Esophagus squamous epithelium (tissue), 5 donors: ENCODE measurements at regions not wholly inside any gene's neighbourhood (a gene's known extent, or its start where the extent isn't known, plus 50 kb on each side); places are given as distances from the start of the nearest gene placed in this dataset.

Source experiments
- DNase-seq: peaks from one replicate; lab custom pipeline; 2025; lab: John Stamatoyannopoulos, UW
- H3K27ac ChIP-seq, 4 donors: fragments of 200-600 bp; sonication (generic); one replicate each; pipeline ENCODE4 v1.5.1; 2016 to 2019; ENCODE audit warnings: mild to moderate bottlenecking in 1 of 4
- H3K27me3 ChIP-seq, 4 donors: fragments of 200-600 bp; sonication (generic); 1 replicate in 3 of 4; 2 replicates in 1 of 4; pipeline versions ENCODE4 v1.5.1 to v1.6.0; 2017 to 2021; ENCODE audit warnings: antibody characterized with exemption in 1 of 4
- H3K36me3 ChIP-seq, 3 donors: fragments of 200-600 bp; sonication (generic); one replicate each; pipeline ENCODE4 v1.5.1; 2016 to 2019
- H3K4me1 ChIP-seq, 3 donors: fragments of 200-600 bp; sonication (generic); one replicate each; pipeline ENCODE4 v1.5.1; 2017 to 2019
- H3K4me3 ChIP-seq, 4 donors: fragments of 200-600 bp; sonication (generic); 1 replicate in 3 of 4; 2 replicates in 1 of 4; pipeline ENCODE4 v1.5.1; 2016 to 2019; ENCODE audit warnings: mild to moderate bottlenecking in 2 of 4, moderate library complexity in 1 of 4
- H3K9me3 ChIP-seq, 3 donors: fragments of 200-600 bp; sonication (generic); one replicate each; pipeline ENCODE4 v1.5.1; 2016 to 2019
- POLR2A ChIP-seq, 4 donors: fragments of 450-650 bp; IDR thresholded peaks; one replicate each; pipeline ENCODE4 v1.6.1; 2017; ENCODE audit warnings: antibody characterized with exemption in 4 of 4, mild to moderate bottlenecking in 4 of 4, moderate library complexity in 3 of 4
- WGBS, 2 donors: methylation state at CpG; one replicate each; pipeline ENCODE4 v1.1.5; 2018; 5-methylcytosine and 5-hydroxymethylcytosine counted together
- intact Hi-C: fragments of 100-400 bp; cut with DNase I; formaldehyde crosslinking; loops from one replicate; pipeline ENCODE4 v1.15.0; 2022
- TF ChIP-seq, protein P1 (sequence below), 6 experiments: fragments of 450-650 bp in 4 of 6; fragments of 200-600 bp in 2 of 6; sonication (generic) in 2 of 6; IDR thresholded peaks; one replicate each; pipeline ENCODE4 v1.5.1; 2016 to 2019; ENCODE audit warnings: antibody characterized with exemption in 6 of 6, mild to moderate bottlenecking in 4 of 6, moderate library complexity in 4 of 6
- donor health status: DM: yes; HTN: yes; CAD: no.

DNA sequence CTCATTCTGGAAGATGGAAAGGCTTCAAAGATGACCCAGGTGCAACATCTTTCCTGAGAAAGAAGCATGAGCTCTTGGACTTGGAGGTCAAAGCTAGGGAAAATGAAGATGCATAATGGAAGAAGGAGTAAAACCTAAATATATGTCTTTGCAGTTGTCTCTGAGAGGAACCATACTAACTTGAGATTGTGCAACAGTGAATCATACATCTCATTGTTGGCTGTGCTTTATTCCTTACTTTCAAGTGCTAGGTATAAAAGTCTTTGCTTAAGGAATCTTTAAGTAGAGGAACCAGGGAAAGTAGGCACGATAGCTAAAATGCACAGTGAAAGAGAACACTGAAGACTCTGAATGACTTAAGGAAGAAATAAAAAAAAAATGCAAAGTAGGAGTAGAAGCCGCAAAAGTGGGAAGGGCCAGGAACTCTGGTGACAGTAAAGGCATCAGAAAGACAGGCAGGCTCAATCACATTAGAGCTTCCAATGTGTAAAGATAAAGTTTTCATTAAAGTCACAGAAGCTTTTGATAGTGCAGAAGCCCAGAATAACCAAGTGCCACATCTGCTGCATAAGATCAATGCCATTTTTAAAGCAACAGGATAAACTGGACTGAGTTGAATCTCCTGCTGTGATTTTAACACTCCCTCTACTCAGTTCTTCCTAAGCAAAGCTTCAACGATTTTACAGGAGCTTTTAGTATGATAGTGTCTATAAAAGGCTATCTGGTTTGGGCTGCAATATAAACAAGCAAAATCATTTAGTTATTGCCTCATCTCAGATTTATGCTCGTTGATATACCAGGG, 432.3 kb upstream of the EDIL3 start:
- Histone ChIP-seq H3K4me3 (no peak overlapping the region), H3K4me1 (no peaks in the 10 kb centered on the region), H3K27me3 (no peaks in the 10 kb centered on the region), H3K36me3 (no peaks in the 10 kb centered on the region), H3K9me3 (no peaks in the 10 kb centered on the region), H3K27ac (no peak overlapping the region)
- no peak for DNase-seq
- 47 to 51% methylated on average over 4 of the region's 4 CpGs for WGBS, 2 donors
- intact Hi-C loops, result no loop called here
- no peak for TF ChIP-seq POLR2A (IDR thresholded peaks at IDR 0.05)
- TF ChIP-seq, protein P1, sequence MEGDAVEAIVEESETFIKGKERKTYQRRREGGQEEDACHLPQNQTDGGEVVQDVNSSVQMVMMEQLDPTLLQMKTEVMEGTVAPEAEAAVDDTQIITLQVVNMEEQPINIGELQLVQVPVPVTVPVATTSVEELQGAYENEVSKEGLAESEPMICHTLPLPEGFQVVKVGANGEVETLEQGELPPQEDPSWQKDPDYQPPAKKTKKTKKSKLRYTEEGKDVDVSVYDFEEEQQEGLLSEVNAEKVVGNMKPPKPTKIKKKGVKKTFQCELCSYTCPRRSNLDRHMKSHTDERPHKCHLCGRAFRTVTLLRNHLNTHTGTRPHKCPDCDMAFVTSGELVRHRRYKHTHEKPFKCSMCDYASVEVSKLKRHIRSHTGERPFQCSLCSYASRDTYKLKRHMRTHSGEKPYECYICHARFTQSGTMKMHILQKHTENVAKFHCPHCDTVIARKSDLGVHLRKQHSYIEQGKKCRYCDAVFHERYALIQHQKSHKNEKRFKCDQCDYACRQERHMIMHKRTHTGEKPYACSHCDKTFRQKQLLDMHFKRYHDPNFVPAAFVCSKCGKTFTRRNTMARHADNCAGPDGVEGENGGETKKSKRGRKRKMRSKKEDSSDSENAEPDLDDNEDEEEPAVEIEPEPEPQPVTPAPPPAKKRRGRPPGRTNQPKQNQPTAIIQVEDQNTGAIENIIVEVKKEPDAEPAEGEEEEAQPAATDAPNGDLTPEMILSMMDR (IDR thresholded peaks at IDR 0.05), result no peak

DNA sequence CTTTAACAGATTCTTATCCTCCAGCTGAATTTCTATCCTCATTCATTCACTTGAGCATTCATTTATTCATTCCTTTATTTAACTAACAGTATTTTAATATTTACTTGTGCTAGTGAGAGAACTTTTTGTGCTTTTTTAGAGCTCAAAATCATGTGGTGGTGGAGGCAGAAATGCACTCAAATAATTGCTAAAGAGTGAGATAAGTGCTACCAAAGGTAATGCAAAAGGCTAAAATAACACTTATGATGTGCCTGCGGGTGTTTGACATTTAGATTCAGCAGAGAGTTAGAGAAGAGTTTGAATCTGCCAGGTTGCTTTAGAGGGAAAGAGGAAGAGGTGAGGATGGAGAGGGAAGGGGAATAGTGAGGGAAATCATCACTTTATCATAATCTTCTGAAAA, 431.5 kb upstream of the EDIL3 start:
- Histone ChIP-seq H3K36me3 (no peaks in the 10 kb centered on the region), H3K9me3 (no peaks in the 10 kb centered on the region), H3K4me1 (no peaks in the 10 kb centered on the region), H3K4me3 (no peak overlapping the region), H3K27me3 (no peaks in the 10 kb centered on the region), H3K27ac (no peak overlapping the region)
- 56 to 74% methylated on average over 1 of the region's 1 CpG for WGBS, 2 donors
- no peak for TF ChIP-seq POLR2A (IDR thresholded peaks at IDR 0.05)
- TF ChIP-seq, protein P1 (IDR thresholded peaks at IDR 0.05), result no peak
- intact Hi-C loops, result no loop called here
- DNase-seq, result no peak

DNA sequence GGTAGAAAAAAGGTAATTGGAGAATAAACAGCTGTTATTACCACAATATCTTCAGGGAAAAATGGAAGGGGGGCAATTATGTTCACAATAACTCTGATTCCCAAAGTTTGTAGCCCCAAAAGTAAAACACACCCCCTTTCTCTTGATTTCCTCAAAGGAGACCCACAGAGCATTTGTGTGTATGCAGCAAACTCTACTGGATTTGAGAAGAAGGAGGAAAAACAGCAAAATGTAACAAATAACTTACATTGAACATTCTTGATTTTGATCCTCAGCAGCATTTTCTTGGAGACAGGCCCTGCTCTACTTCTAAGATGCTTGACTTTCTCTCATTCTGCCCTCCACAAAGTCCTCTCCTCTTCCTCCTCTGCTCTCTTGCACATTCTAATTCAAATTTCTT, 420.8 kb upstream of the EDIL3 start:
- intact Hi-C loops, result no loop called here
- no peaks in the 10 kb centered on the region for H3K27me3 ChIP-seq
- no peak for TF ChIP-seq POLR2A (IDR thresholded peaks at IDR 0.05)
- TF ChIP-seq, protein P1 (IDR thresholded peaks at IDR 0.05), result no peak

DNA sequence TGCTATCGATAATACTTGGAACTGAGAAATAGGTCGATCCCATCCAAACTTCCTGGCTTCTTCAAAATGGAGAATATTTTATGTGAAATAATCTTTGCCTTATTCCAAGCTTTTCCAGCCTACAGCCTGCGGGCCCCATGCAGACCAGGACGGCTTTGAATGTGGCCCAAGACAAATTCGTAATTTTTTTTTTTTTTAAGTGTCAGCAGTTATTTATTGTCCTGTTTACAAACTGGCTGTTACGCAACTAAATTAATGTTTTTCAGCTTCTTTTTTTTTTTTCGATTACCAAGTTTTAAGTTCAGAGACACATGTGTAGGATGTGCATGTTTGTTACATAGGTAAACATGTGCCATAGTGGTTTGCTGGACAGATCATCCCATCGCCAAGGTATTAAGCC, 411.7 kb upstream of the EDIL3 start:
- no peaks in the 10 kb centered on the region for H3K27me3 ChIP-seq
- intact Hi-C loops, result no loop called here
- no peaks in the 10 kb centered on the region for H3K9me3 ChIP-seq
- DNase-seq, result no peak
- H3K36me3 ChIP-seq, result no peaks in the 10 kb centered on the region
- no peaks in the 10 kb centered on the region for H3K4me1 ChIP-seq
- no peak overlapping the region for H3K4me3 ChIP-seq
- 85 to 86% methylated on average over 8 of the region's 8 CpGs for WGBS, 2 donors
- TF ChIP-seq, protein P1 (IDR thresholded peaks at IDR 0.05), result no peak
- TF ChIP-seq POLR2A (IDR thresholded peaks at IDR 0.05), result no peak
- H3K27ac ChIP-seq, result no peak overlapping the region

More for the DNA sequence above, 420.8 kb upstream of the EDIL3 start:
- no peaks in the 10 kb centered on the region for H3K4me1 ChIP-seq
- H3K27ac ChIP-seq, result no peak overlapping the region
- H3K36me3 ChIP-seq, result no peaks in the 10 kb centered on the region
- no peaks in the 10 kb centered on the region for H3K9me3 ChIP-seq
- no peak overlapping the region for H3K4me3 ChIP-seq
- no peak for DNase-seq

DNA sequence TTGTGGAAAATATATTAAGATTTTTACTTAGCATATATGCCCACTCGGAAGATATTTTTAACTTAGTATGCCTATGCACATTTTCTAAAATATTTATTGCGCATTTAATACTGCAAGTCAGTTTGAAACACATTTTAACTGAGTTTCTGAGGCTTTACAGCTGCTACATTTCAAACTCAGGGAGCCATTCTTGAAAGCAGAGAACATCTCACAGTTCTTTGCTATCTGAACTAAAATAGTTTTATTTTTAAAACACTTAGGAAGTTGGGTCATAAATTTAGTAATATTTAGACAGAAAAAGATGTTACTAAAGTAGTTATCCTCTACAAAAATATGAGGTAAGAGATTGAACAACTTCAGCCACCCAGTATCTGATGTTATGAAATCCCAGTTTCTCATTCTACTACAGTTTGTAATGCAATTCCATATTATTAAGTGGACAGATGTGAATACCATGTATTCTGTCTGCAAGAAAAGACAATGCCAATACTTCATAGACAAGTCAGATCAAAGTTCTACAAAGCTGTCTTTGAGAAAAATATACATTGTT, 409.9 kb upstream of the EDIL3 start:
- intact Hi-C loops, result no loop called here
- Histone ChIP-seq H3K4me1 (no peaks in the 10 kb centered on the region), H3K9me3 (no peaks in the 10 kb centered on the region), H3K27ac (no peak overlapping the region), H3K27me3 (no peaks in the 10 kb centered on the region), H3K36me3 (no peaks in the 10 kb centered on the region), H3K4me3 (no peak overlapping the region)
- TF ChIP-seq, protein P1 (IDR thresholded peaks at IDR 0.05), result no peak
- TF ChIP-seq POLR2A (IDR thresholded peaks at IDR 0.05), result no peak
- DNase-seq, result no peak
- 51 to 69% methylated on average over 2 of the region's 2 CpGs for WGBS, 2 donors
